Activated naive CD4-positive, alpha-beta T cell treated with anti-CD3 and anti-CD28 coated beads, Interleukin-2, amount 50 U/mL, for 72 hours (primary cell): ENCODE measurements at regions not wholly inside any gene's neighbourhood (a gene's known extent, or its start where the extent isn't known, plus 50 kb on each side); places are given as distances from the start of the nearest gene placed in this dataset.
"Not testable (repeated sequence)": the region's sequence is repeated elsewhere in the genome, so short reads cannot be mapped to it uniquely, and the experiment has no call there.

ENCODE experiments used
- ATAC-seq, 2 donors: fragments of 150-1000 bp; cut with Tn5 transposase; 2 replicates each; pipeline ENCODE4 v1.10.0; 2021; ENCODE audit warnings: mild to moderate bottlenecking in 2 of 2, moderate library complexity in 2 of 2
- DNase-seq, 2 donors: peaks; one replicate each; pipeline ENCODE4 v3.0.0; 2021 to 2022; ENCODE audit warnings: low spot score in 2 of 2
- H3K27ac Mint-ChIP-seq, 2 donors: one replicate each; pipeline ENCODE4 v1.8.0; 2022; ENCODE audit warnings: mild to moderate bottlenecking in 2 of 2, mixed read lengths in 2 of 2
- H3K36me3 Mint-ChIP-seq, 2 donors: one replicate each; pipeline ENCODE4 v1.8.0; 2022; ENCODE audit warnings: mixed read lengths in 2 of 2
- H3K9me3 Mint-ChIP-seq, 2 donors: one replicate each; pipeline ENCODE4 v1.8.0; 2022; ENCODE audit warnings: mixed read lengths in 2 of 2

GRCh38 chr10:60606343-60607080 lies 171.8 kb upstream of the CDK1 start:
- H3K9me3 Mint-ChIP-seq, result no peaks in the 10 kb centered on the region
- DNase-seq (no peak), ATAC-seq (no peak)
- H3K36me3 Mint-ChIP-seq, result no peaks in the 10 kb centered on the region
- H3K27ac Mint-ChIP-seq, result no peak overlapping the region

GRCh38 chr10:60605476-60605875 lies 172.8 kb upstream of the CDK1 start:
- no peak overlapping the region for H3K27ac Mint-ChIP-seq
- DNase-seq, result no peak
- no peak for ATAC-seq
- H3K36me3 Mint-ChIP-seq, result no peaks in the 10 kb centered on the region
- no peaks in the 10 kb centered on the region for H3K9me3 Mint-ChIP-seq

GRCh38 chr10:60604342-60604741 lies 173.9 kb upstream of the CDK1 start:
- DNase-seq, result no peak
- no peak for ATAC-seq
- no peaks in the 10 kb centered on the region for H3K9me3 Mint-ChIP-seq
- no peak overlapping the region for H3K27ac Mint-ChIP-seq
- H3K36me3 Mint-ChIP-seq, result no peaks in the 10 kb centered on the region

- DNase-seq (no peak), ATAC-seq (peak in 1 of 2 donors; percentile 38)
- no peaks in the 10 kb centered on the region for H3K9me3 Mint-ChIP-seq
- H3K27ac Mint-ChIP-seq, result peak overlapping the region in 1 of 2 donors; percentile 77
- no peaks in the 10 kb centered on the region for H3K36me3 Mint-ChIP-seq
These were observed 180.8 kb upstream of the CDK1 start for GRCh38 chr10:60597513-60597912.

GRCh38 chr10:60595852-60596251 lies 182.4 kb upstream of the CDK1 start:
- DNase-seq, result no peak
- H3K36me3 Mint-ChIP-seq, result peaks cover 4 to 5% of the 10 kb centered on the region in 2 donors
- ATAC-seq, result no peak
- peaks cover 0 to 6% of the 10 kb centered on the region in 2 donors for H3K9me3 Mint-ChIP-seq
- no peak overlapping the region for H3K27ac Mint-ChIP-seq

- peak; percentile 88 to 91 for ATAC-seq
- Mint-ChIP-seq H3K9me3 (peaks cover 0 to 6% of the 10 kb centered on the region in 2 donors), H3K27ac (peak overlapping the region in 1 of 2 donors; percentile 13)
These were observed 183.7 kb upstream of the CDK1 start for GRCh38 chr10:60594476-60595051.

GRCh38 chr10:60591119-60591518 lies 187.2 kb upstream of the CDK1 start:
- DNase-seq (no peak), ATAC-seq (no peak)
- Mint-ChIP-seq H3K36me3 (peaks cover 4 to 5% of the 10 kb centered on the region in 2 donors), H3K27ac (no peak overlapping the region), H3K9me3 (peaks cover 0 to 6% of the 10 kb centered on the region in 2 donors)

More at GRCh38 chr10:60594476-60595051, 183.7 kb upstream of the CDK1 start:
- peaks cover 4 to 5% of the 10 kb centered on the region in 2 donors for H3K36me3 Mint-ChIP-seq
- no peak for DNase-seq

GRCh38 chr10:60589376-60589775 lies 188.9 kb upstream of the CDK1 start:
- ATAC-seq (no peak), DNase-seq (no peak)

GRCh38 chr10:60581782-60582181 lies 192.1 kb upstream of the ANK3 start:
- Mint-ChIP-seq H3K9me3 (peaks cover 7 to 18% of the 10 kb centered on the region in 2 donors), H3K36me3 (peaks cover 18 to 32% of the 10 kb centered on the region in 2 donors)

More at GRCh38 chr10:60589376-60589775, 188.9 kb upstream of the CDK1 start:
- Mint-ChIP-seq H3K36me3 (peaks cover 10 to 14% of the 10 kb centered on the region in 2 donors), H3K9me3 (peaks cover 0 to 9% of the 10 kb centered on the region in 2 donors), H3K27ac (no peak overlapping the region)

GRCh38 chr10:60578217-60578616 lies 188.5 kb upstream of the ANK3 start:
- Mint-ChIP-seq H3K27ac (no peak overlapping the region), H3K36me3 (peaks cover 11 to 29% of the 10 kb centered on the region in 2 donors), H3K9me3 (peaks cover 6 to 15% of the 10 kb centered on the region in 2 donors)
- no peak for DNase-seq
- no peak for ATAC-seq

More at GRCh38 chr10:60581782-60582181, 192.1 kb upstream of the ANK3 start:
- H3K27ac Mint-ChIP-seq, ATAC-seq, DNase-seq: not testable (repeated sequence)

GRCh38 chr10:60576130-60577069 lies 186.7 kb upstream of the ANK3 start:
- peaks cover 9 to 29% of the 10 kb centered on the region in 2 donors for H3K36me3 Mint-ChIP-seq
- DNase-seq (no peak), ATAC-seq (no peak)
- H3K27ac Mint-ChIP-seq, result peak overlapping the region; percentile 32 to 79
- peaks cover 0 to 11% of the 10 kb centered on the region in 2 donors for H3K9me3 Mint-ChIP-seq

GRCh38 chr10:60575105-60575504 lies 185.4 kb upstream of the ANK3 start:
- no peak for ATAC-seq
- peaks cover 0 to 11% of the 10 kb centered on the region in 2 donors for H3K9me3 Mint-ChIP-seq
- H3K27ac Mint-ChIP-seq, result peak overlapping the region in 1 of 2 donors; percentile 93

GRCh38 chr10:60574388-60574787 lies 184.7 kb upstream of the ANK3 start:
- H3K27ac Mint-ChIP-seq, result peak overlapping the region in 1 of 2 donors; percentile 93
- H3K9me3 Mint-ChIP-seq, result peaks cover 0 to 11% of the 10 kb centered on the region in 2 donors
- ATAC-seq, result peak in 1 of 2 donors; percentile 23
- H3K36me3 Mint-ChIP-seq, result peaks cover 16 to 35% of the 10 kb centered on the region in 2 donors
- DNase-seq, result no peak

More at GRCh38 chr10:60575105-60575504, 185.4 kb upstream of the ANK3 start:
- DNase-seq, result no peak
- peaks cover 15 to 34% of the 10 kb centered on the region in 2 donors for H3K36me3 Mint-ChIP-seq

GRCh38 chr10:60573336-60573735 lies 183.7 kb upstream of the ANK3 start:
- Mint-ChIP-seq H3K27ac (peak overlapping the region; percentile 93 to 95), H3K36me3 (peaks cover 16 to 31% of the 10 kb centered on the region in 2 donors), H3K9me3 (peaks cover 0 to 5% of the 10 kb centered on the region in 2 donors)
- DNase-seq, result peak; percentile 67 to 87
- peak; percentile 88 to 91 for ATAC-seq

GRCh38 chr10:60572511-60573194 lies 183.0 kb upstream of the ANK3 start:
- peak overlapping the region; percentile 93 to 95 for H3K27ac Mint-ChIP-seq
- H3K36me3 Mint-ChIP-seq, result peaks cover 21 to 35% of the 10 kb centered on the region in 2 donors
- DNase-seq, result peak; percentile 38 to 60
- peak; percentile 58 to 63 for ATAC-seq
- H3K9me3 Mint-ChIP-seq, result peaks cover 5 to 10% of the 10 kb centered on the region in 2 donors

GRCh38 chr10:60570896-60571295 lies 181.2 kb upstream of the ANK3 start:
- Mint-ChIP-seq H3K9me3 (peaks cover 11 to 17% of the 10 kb centered on the region in 2 donors), H3K36me3 (peaks cover 29 to 36% of the 10 kb centered on the region in 2 donors), H3K27ac (peak overlapping the region in 1 of 2 donors; percentile 93)
- no peak for DNase-seq
- no peak for ATAC-seq
